Kidney tubule cell (primary cell): ENCODE measurements at regions not wholly inside any gene's neighbourhood (a gene's known extent, or its start where the extent isn't known, plus 50 kb on each side); places are given as distances from the start of the nearest gene placed in this dataset.
"Not testable (repeated sequence)": the region's sequence is repeated elsewhere in the genome, so short reads cannot be mapped to it uniquely, and the experiment has no call there.

Experiments used
- DNase-seq: peaks from one replicate; pipeline ENCODE4 v3.0.0-alpha.2; 2018; ENCODE audit warnings: low spot score

- no peak for DNase-seq
These were observed 258.5 kb downstream of the CRLF2 start for GRCh38 chrX:953879-954482.

DNA sequence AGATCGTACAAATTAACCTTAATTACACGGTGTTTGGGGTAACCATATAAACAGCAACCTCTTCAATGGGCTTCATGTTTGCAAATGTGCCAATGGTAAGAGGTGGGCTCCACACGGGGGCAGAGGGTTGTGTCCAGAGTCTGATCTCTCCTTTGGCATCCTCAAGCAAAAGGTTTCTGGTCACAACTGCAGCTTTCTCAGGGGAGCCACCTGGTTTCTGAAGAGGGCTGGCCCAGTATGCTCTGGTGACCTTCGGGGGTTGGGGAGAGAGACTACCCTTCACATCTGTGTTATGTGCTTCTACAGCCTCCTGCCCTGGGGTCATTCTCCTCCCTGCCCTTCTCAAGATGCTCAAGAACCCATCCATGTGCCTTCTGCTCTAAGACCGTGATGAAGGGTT, 259.6 kb downstream of the CRLF2 start:
- DNase-seq: no peak

DNA sequence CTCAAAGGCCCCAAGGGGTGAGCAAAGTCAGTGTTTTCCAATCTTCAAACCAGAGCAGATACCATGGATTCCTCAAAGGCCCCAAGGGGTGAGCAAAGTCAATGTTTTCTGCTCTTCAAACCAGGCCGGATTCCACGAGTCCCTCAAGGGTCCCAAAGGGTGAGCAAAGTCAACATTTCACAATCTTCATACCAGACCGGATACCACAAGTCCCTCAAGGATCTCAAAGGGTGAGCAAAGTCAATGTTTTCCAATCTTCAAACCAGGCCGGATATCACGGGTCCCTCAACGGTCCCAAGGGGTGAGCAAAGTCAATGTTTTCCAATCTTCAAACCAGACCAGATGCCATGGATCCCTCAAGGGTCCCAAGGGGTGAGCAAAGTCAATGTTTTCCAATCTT, 265.2 kb downstream of the CRLF2 start:
- DNase-seq: not testable (repeated sequence)

DNA sequence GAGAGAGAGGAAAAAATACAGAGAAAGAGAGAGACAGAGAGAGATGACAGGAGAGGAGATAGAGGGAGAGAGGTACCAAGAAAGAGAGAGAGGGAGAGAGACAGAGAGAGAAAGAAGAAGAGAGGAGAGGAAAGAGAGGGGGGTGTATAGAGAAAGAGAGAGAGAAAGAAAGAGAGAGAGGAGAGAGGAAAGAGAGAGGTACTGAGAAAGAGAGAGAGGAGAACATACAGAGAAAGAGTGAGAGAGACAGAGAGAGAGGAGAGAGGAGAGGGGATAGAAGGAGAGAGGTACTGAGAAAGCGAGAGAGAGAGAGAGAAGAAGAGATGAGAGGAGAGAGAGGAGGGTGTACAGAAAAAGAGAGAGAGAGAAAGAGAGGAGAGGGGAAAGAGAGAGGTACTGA, 269.4 kb downstream of the CRLF2 start:
- no peak for DNase-seq

DNA sequence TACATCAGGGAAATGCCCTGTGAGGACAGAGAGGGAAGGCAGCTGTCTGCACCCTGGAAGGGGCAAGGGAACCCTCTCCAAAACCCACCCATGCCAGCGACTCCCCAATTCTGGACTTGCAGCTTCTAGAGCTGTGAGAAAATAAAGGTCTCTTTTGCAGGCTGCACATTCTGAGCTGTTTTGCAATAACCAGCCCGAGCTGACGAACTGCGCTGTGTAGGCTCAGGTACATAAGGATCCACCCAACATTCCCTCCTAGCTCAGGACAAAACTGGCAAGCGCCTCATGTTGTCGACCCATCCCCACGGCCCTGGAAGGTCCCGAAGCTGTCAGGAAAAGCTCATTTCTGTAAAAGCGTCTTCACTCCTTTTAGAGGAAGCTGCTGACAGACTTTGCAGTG, 271.8 kb downstream of the CRLF2 start:
- no peak for DNase-seq

DNA sequence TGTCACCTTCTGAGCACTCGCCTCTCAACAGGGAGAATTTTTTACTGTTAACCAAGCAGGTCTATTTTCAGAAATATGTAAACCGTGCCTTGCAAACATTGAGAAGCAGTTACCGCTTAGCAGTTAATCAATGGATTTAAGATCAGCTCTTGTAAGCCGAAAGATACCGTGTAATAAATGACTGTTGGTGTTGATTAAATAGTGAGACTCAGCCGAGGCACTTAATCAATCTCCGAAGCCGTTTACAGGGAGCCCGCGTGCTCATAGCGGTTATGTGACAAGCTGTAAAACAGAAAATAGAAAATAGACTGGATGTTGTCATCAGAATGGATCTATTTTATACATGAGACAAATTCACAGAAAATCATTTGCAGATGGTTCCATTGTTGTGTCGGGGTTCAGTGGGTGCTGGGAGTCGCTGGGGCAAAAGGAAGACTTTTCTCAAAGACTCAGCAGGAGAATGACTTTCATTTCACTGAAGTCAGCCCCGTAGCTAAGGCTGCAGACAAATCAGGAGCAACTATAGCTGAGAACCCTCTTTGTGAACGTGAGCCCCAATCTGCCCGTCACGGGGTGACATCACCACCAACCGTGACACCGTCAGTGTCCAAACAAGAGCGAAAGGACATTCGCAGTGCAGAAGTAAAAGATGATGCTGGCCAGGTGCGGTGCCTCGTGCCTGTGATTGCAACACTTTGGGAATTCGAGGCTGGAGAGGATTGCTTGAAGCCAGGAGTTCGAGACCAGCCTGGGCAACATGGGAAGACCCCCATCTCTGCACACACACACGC, 275.3 kb downstream of the CRLF2 start:
- DNase-seq: no peak

- no peak for DNase-seq
These were observed 278.8 kb downstream of the CRLF2 start for GRCh38 chrX:933611-934010.

GRCh38 chrX:928606-929005, 283.8 kb downstream of the CRLF2 start:
- DNase-seq: no peak

GRCh38 chrX:926991-927390, 285.5 kb downstream of the CRLF2 start:
- DNase-seq: no peak

DNA sequence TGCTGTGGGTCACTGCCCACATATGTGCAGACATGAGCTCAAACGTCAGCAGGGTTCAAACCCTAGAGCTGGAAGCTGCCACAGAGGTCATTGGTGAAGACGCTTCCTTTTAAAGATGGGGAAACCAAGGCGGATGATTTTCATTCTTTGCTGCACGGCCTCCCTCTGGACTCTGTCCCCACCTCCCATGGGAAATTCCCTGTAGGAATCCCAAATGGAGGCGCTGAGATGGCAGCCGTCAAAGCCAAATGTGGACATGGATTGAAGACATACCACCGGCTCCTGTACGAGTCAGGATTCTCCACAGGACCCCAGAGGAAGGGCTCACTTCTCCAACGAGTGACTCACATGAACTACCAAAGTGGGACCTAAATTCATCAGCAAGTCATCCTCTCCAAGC, 286.4 kb downstream of the CRLF2 start:
- DNase-seq: no peak

DNA sequence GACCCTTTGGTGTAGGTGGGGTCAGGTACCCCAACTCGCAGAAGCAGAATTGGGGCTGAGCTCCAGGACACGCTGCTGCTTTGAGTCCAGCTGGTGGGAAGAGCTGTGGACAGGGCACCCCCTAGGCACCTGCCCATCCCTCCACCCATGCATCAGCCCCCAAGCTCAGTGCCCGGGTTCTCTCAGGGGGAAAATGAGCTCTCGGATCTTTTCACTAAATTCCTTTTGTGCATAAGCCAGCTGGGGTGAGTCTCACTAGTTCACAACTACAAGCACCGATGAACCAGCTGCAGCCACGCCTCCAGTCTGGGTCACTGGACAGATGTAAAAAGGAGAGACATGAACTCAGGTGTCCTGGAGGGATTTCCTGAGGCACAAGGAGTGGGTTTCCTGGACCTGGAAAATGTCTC, 286.8 kb downstream of the CRLF2 start:
- DNase-seq: no peak

DNA sequence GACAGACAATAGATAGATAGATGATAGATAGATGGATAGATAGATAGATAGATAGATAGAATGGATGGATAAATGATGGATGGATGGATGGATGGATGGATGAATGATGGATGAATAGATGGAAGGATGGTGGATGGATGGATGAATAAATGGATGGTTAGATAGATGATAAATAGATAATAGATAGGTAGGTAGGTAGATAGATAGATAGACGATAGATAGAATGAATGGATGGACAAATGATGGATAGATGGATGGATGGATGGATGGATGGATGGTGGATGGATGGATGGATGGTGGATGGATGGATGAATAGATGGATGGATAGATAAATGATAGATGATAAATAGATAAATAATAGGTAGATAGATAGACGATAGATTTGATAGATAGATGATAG, 287.4 kb downstream of the CRLF2 start:
- no peak for DNase-seq

- DNase-seq: no peak
These were observed 288.4 kb downstream of the CRLF2 start for GRCh38 chrX:924017-924416.

- DNase-seq: peak; percentile 47
These were observed 289.7 kb downstream of the SHOX start for GRCh38 chrX:920234-920799.

DNA sequence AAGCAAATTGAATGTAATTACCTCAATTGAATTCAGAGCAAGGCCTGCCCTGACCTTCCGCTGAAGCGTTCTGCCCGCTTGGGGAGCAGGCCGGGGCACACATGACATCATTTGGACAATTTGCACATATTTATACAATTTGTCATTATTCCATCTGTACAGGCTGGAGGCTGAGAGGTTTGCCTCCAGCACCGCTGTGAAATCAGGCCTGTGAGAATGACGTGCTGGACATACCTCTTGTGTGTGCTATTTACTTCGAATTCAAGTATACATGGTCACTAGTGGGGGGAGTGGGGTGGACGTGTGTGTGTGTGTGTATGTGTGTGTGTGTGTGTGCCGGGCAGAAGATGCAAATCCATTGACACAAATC, 285.6 kb downstream of the SHOX start:
- DNase-seq: no peak

GRCh38 chrX:915427-916229, 285.0 kb downstream of the SHOX start:
- no peak for DNase-seq

DNA sequence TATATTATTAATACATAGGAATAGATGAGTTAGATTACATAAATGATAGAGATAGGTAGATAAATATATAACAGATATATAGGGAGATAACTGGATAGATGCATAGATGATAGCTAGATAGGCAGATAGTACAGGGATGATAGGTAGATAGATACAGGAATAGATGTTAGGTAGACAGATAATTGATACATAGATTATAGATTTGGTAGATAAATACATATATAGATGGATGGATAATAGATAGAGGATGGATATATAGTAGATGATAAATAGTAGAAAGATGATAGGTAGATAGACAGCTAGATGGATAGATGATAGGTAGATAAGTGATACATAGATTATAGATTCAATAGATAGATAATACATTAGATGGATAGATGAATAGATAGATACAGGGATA, 283.6 kb downstream of the SHOX start:
- DNase-seq: no peak

DNA sequence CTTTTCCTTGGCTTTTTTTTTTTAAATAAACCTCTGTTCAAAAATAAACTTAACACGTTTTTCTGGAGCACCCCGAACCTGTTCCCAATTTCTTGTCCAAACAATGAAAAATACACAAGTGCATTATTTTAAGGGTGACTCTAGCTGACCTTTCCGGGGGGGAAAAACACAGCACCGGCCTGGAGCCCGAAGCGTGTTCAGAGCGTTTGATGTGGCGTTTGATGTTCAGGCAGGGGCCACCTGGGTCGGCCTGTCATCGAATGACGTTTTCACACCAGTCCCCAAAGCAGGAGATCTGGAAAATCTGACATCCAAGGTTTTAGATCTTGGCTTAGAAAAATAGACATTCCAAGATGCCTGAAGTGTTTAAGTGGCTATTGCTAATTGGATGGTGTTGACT, 282.1 kb downstream of the SHOX start:
- no peak for DNase-seq

DNA sequence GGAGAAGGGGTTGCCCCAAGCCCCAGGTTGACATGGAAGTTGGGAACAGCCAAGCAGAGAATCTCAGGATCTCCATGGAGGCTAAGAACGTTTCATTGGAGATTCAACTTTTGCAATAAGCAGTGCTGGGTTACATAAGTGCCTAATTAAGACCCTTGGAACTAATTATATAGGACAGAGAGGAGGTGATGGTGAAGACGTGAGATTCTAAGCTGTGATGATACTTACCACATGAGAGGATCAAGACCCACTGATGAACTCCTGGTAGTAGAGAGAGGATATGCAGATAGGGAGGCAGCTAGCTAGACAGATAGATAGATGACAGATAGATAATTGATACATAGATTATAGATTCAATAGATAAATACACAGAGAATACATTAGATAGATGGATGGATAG, 278.5 kb downstream of the SHOX start:
- DNase-seq: not testable (repeated sequence)

DNA sequence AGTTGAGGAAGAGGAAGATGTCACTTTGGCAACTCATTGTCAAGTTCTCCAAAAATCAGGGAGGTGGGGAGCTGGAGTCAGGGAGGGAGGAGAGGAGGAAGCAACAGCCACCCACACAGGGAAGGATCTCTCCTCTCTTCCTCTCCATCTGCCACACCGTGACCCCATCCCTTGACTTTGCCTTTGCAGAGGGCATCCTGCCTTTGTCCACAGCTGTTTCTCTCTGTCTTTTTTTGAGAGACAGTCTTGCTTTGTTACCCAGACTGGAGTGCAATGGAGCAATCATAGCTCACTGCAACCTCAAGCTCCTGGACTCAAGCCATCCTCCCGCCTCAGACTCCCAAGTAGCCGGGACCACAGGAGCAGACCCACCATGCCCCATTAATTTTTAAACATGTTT, 276.0 kb downstream of the SHOX start:
- DNase-seq: no peak

GRCh38 chrX:905848-906566, 275.4 kb downstream of the SHOX start:
- DNase-seq: no peak

DNA sequence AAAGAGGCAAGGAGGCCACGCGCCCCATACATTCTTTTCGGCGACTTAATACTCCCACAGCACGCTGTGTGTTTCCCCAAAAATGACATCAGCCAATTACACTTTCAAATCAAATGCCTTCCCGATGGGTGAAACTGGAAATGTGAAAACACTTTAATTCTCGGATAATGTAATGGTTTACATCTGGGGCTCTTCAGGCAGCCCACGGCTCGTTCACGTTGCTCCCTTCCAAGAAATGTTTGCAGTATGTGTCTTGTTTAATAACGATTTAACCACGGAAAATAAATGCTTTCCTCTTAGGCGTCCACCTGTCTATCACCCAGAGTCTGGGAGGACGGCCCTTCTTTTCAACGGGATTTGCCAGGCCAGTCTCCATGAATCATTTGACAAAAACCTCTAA, 272.5 kb downstream of the SHOX start:
- DNase-seq: no peak
